Prostate gland (tissue), 2 donors: ENCODE measurements at regions not wholly inside any gene's neighbourhood (a gene's known extent, or its start where the extent isn't known, plus 50 kb on each side); places are given as distances from the start of the nearest gene placed in this dataset.

ENCODE experiments used
- CTCF ChIP-seq, 4 experiments: fragments of 200-600 bp in 2 of 4; fragments of 450-650 bp in 2 of 4; sonication (generic) in 2 of 4; IDR thresholded peaks; 1 replicate in 3 of 4; 2 replicates in 1 of 4; pipeline ENCODE4 v1.5.1; 2016 to 2019; ENCODE audit warnings: antibody characterized with exemption in 4 of 4, mild to moderate bottlenecking in 2 of 4, moderate library complexity in 2 of 4
- POLR2A ChIP-seq: fragments of 450-650 bp; IDR thresholded peaks from one replicate; pipeline ENCODE4 v1.6.1; 2016; ENCODE audit warnings: antibody characterized with exemption, mild to moderate bottlenecking

GRCh38 chr16:66116163-66117002 lies 250.1 kb upstream of the CDH5 start:
- TF ChIP-seq CTCF (IDR thresholded peaks at IDR 0.05) (no peak), POLR2A (no peak)
